ENCODE measurements at regions not wholly inside any gene's neighbourhood (a gene's known extent, or its start where the extent isn't known, plus 50 kb on each side); places are given as distances from the start of the nearest gene placed in this dataset.

DNA sequence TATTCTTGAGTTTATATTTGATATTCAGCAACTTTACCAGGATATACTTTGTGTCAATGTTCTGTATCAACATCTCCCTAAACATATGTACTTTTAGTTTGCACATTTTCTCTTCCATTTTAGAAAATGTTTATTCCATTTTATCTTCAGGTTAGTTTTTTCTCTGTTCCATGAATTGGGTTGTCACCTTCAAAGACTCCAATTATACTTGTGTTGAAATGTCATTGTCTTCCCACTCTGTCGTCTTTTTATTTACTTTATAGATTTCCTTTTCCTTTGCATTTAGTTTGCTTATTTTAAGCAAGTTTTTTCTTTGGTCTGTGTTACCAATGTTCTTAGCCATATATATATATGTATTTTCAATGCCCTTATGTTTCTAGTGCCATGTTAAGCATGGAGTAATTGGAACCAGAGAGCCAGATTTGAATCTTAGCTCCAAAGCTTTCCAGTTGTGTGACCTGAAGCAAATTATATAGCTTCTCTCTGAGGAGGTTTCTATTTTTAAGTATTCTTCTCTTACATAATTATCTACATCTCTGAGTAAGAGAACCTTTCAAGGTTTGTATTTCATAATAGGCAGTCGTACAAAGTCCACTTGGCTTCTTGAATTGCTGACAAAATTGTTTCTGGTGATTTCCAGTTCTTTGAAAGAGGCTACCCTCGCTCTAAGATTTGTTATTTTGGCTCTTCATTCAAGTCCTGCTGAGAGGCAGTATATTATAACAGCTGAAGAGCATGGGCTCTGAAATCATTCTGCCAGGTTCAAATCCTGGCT, 85.8 kb upstream of the DYRK2 start:
- H3K4me3 ChIP-seq, result no peak overlapping the region
- no peaks in the 10 kb centered on the region for H3K79me2 ChIP-seq (ENCODE audit: control insufficient read depth, insufficient read depth, low read length)
- WGBS (ENCODE audit: insufficient coverage, low coverage, missing lambda C conversion rate), result 1% methylated on average over 3 of the region's 3 CpGs
- no peaks in the 10 kb centered on the region for H3K4me1 ChIP-seq (replicated peaks in 1 of 2; ENCODE audit: control insufficient read depth in 2 of 2, insufficient read depth in 2 of 2, low read length in 2 of 2)
- no peak for ATAC-seq
- DNase-seq (ENCODE audit: extremely low read depth in 1 of 4, low spot score in 3 of 4), result no peak
- H3K36me3 ChIP-seq (ENCODE audit: control insufficient read depth, insufficient read depth, low read length), result no peaks in the 10 kb centered on the region
- H3K9me3 ChIP-seq (replicated peaks; ENCODE audit: control insufficient read depth, insufficient read depth, low read depth, low read length), result no peaks in the 10 kb centered on the region
- H2AFZ ChIP-seq (ENCODE audit: low read depth, low read length), result no peak overlapping the region
- no peak for TF ChIP-seq CBX8 (IDR thresholded peaks at IDR 0.05; ENCODE audit: borderline replicate concordance, extremely low read depth, low read depth, low read length, poor library complexity, severe bottlenecking)
- no peak for TF ChIP-seq SAP30 (IDR thresholded peaks at IDR 0.05; ENCODE audit: borderline replicate concordance, insufficient read depth, low read depth, low read length, poor library complexity, severe bottlenecking)
- TF ChIP-seq, protein P1, sequence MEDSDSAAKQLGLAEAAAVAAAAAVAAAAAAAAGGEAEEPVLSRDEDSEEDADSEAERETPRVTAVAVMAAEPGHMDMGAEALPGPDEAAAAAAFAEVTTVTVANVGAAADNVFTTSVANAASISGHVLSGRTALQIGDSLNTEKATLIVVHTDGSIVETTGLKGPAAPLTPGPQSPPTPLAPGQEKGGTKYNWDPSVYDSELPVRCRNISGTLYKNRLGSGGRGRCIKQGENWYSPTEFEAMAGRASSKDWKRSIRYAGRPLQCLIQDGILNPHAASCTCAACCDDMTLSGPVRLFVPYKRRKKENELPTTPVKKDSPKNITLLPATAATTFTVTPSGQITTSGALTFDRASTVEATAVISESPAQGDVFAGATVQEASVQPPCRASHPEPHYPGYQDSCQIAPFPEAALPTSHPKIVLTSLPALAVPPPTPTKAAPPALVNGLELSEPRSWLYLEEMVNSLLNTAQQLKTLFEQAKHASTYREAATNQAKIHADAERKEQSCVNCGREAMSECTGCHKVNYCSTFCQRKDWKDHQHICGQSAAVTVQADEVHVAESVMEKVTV (CRISPR knock-in tag; IDR thresholded peaks at IDR 0.05), result no peak
- no peak for TF ChIP-seq ZFX (CRISPR knock-in tag; IDR thresholded peaks at IDR 0.05)
- no peak for TF ChIP-seq EP300 (IDR thresholded peaks at IDR 0.05; ENCODE audit: low read length)
- no peak for TF ChIP-seq RCOR1 (IDR thresholded peaks at IDR 0.05; ENCODE audit: borderline replicate concordance in 1 of 2, low read depth in 2 of 2, low read length in 2 of 2)
- TF ChIP-seq HNRNPL (IDR thresholded peaks at IDR 0.05; ENCODE audit: low read depth, low read length), result no peak
- TF ChIP-seq TBP (optimal IDR thresholded peaks at IDR 0.05; ENCODE audit: low read depth, low read length), result no peak
- TF ChIP-seq CCNT2 (IDR thresholded peaks at IDR 0.05; ENCODE audit: borderline replicate concordance, extremely low read depth, insufficient read length, low read depth, low read length), result no peak
- TF ChIP-seq GTF2B (IDR thresholded peaks at IDR 0.05; ENCODE audit: extremely low read depth, insufficient read length), result no peak
- TF ChIP-seq PRPF4 (IDR thresholded peaks at IDR 0.05; ENCODE audit: insufficient read depth, low read depth, low read length, poor library complexity, severe bottlenecking), result no peak
- no peak for TF ChIP-seq HNRNPLL (IDR thresholded peaks at IDR 0.05; ENCODE audit: low read depth, low read length, poor library complexity, severe bottlenecking)
- in situ Hi-C loops (cut with MboI) (no loop called here), intact Hi-C loops (cut with micrococcal nuclease) (no loop called here)
- H3K4me2 ChIP-seq (ENCODE audit: insufficient read depth, low read length), result no peak overlapping the region
- no peaks in the 10 kb centered on the region for H3K9me1 ChIP-seq (ENCODE audit: control insufficient read depth, insufficient read depth, low read length)
- 0 out of 5 replicates have a peak, but pooled peaks cover 0 to 4% of the 10 kb centered on the region in 2 experiments for H3K27me3 ChIP-seq (ENCODE audit: control insufficient read depth in 2 of 2, insufficient read depth in 2 of 2, low read length in 2 of 2)
- BruUV-seq (replicated peaks), result no TSS peak
- POLR2A ChIA-PET, result no interaction called here
- H3K9ac ChIP-seq (ENCODE audit: insufficient read depth in 1 of 2, low read depth in 2 of 2, low read length in 2 of 2), result no peak overlapping the region
- CTCF ChIA-PET (ENCODE audit: low intra/inter-chr PET ratio), result no interaction called here
- no peaks in the 10 kb centered on the region for H4K20me1 ChIP-seq (replicated peaks; ENCODE audit: control insufficient read depth, insufficient read depth, low read length)
- no peak overlapping the region for H3K27ac ChIP-seq (ENCODE audit: extremely low read depth, low read depth, low read length)
- FAIRE-seq, result no peak

All from K562 (cell line).